GM23338 (cell line): ENCODE measurements at regions not wholly inside any gene's neighbourhood (a gene's known extent, or its start where the extent isn't known, plus 50 kb on each side); places are given as distances from the start of the nearest gene placed in this dataset.
"Not testable (repeated sequence)": the region's sequence is repeated elsewhere in the genome, so short reads cannot be mapped to it uniquely, and the experiment has no call there.

Experiments
- ATAC-seq: fragments of 200-7000 bp; cut with Tn5 transposase; 3 replicates; pipeline ENCODE4 v1.9.1; 2020
- DNase-seq: peaks from one replicate; pipeline ENCODE4 v3.0.0-alpha.2; 2015; ENCODE audit warnings: low spot score
- H2AFZ ChIP-seq: fragments of 200-600 bp; sonication (generic); 2 replicates; pipeline ENCODE4 v1.8.0; 2016; ENCODE audit warnings: antibody characterized with exemption, mild to moderate bottlenecking, moderate library complexity
- H3F3A ChIP-seq: fragments of 200-600 bp; sonication (generic); replicated peaks from 2 replicates; pipeline ENCODE4 v1.8.0; 2017; ENCODE audit warnings: antibody characterized with exemption, mixed run types, low read depth
- H3K27ac ChIP-seq: fragments of 200-600 bp; sonication (generic); 2 replicates; pipeline ENCODE4 v1.6.1; 2016; ENCODE audit warnings: low read depth
- H3K27me3 ChIP-seq: fragments of 200-600 bp; sonication (generic); 2 replicates; pipeline ENCODE4 v1.8.0; 2016; ENCODE audit warnings: mild to moderate bottlenecking, mixed run types, moderate library complexity; ENCODE audit not compliant: insufficient read depth
- H3K36me3 ChIP-seq: fragments of 200-600 bp; sonication (generic); 2 replicates; pipeline ENCODE4 v1.8.0; 2016; ENCODE audit warnings: mild to moderate bottlenecking; ENCODE audit not compliant: insufficient read depth
- H3K4me1 ChIP-seq: fragments of 200-600 bp; sonication (generic); 2 replicates; pipeline ENCODE4 v1.8.0; 2016; ENCODE audit warnings: mild to moderate bottlenecking, moderate library complexity; ENCODE audit not compliant: insufficient read depth
- H3K4me2 ChIP-seq: fragments of 200-600 bp; sonication (generic); 2 replicates; pipeline ENCODE4 v1.7.1; 2017; ENCODE audit warnings: mixed run types
- H3K4me3 ChIP-seq: fragments of 200-600 bp; sonication (generic); 2 replicates; pipeline ENCODE4 v1.6.1; 2016; ENCODE audit warnings: mixed run types
- H3K79me2 ChIP-seq: fragments of 200-600 bp; sonication (generic); replicated peaks from 2 replicates; pipeline ENCODE4 v1.8.0; 2017; ENCODE audit warnings: mild to moderate bottlenecking; ENCODE audit not compliant: insufficient read depth
- H3K9me2 ChIP-seq: fragments of 200-600 bp; sonication (generic); 2 replicates; pipeline ENCODE4 v1.8.0; 2017; ENCODE audit not compliant: insufficient read depth
- H4K20me1 ChIP-seq: fragments of 200-600 bp; sonication (generic); replicated peaks from 2 replicates; pipeline ENCODE4 v1.8.0; 2017; ENCODE audit warnings: mild to moderate bottlenecking; ENCODE audit not compliant: insufficient read depth
- H3K27ac Mint-ChIP-seq: 2 replicates; pipeline ENCODE4 v1.8.0; 2020; ENCODE audit warnings: inconsistent platforms, mild to moderate bottlenecking, moderate library complexity, mixed read lengths
- H3K27me3 Mint-ChIP-seq: 3 replicates; pipeline ENCODE4 v1.8.0; 2022; ENCODE audit warnings: low read depth, mild to moderate bottlenecking, moderate library complexity, mixed read lengths, inconsistent platforms; ENCODE audit not compliant: insufficient read depth, poor library complexity
- H3K36me3 Mint-ChIP-seq: 3 replicates; pipeline ENCODE4 v1.8.0; 2021; ENCODE audit warnings: low read depth, mild to moderate bottlenecking, inconsistent platforms, moderate library complexity, mixed read lengths
- H3K4me1 Mint-ChIP-seq: 3 replicates; pipeline ENCODE4 v1.8.0; 2020; ENCODE audit warnings: mild to moderate bottlenecking, inconsistent platforms, mixed read lengths
- H3K4me3 Mint-ChIP-seq: 3 replicates; pipeline ENCODE4 v1.8.0; 2021; ENCODE audit warnings: moderate library complexity, mild to moderate bottlenecking, inconsistent platforms, mixed read lengths
- H3K9me3 Mint-ChIP-seq: 3 replicates; pipeline ENCODE4 v1.8.0; 2020; ENCODE audit warnings: moderate library complexity, mild to moderate bottlenecking, inconsistent platforms, mixed read lengths
- CTCF ChIP-seq, 2 experiments: fragments of 200-600 bp in 1 of 2; sonication (generic) in 1 of 2; conservative IDR thresholded peaks; 2 replicates each; pipeline versions ENCODE4 v1.5.1 to v1.6.1; 2016 to 2017; ENCODE audit warnings: antibody characterized with exemption in 2 of 2, low read depth in 2 of 2, mild to moderate bottlenecking in 2 of 2, moderate library complexity in 1 of 2
- TF ChIP-seq, protein P1 (sequence below): IDR thresholded peaks from one replicate; pipeline ENCODE4 v1.6.1; 2018; ENCODE audit warnings: antibody characterized with exemption; ENCODE audit not compliant: unreplicated experiment

GRCh38 chr2:113374857-113375256 is 62.6 kb upstream of the ZNG1B start:
- not testable (repeated sequence) for H3K36me3 ChIP-seq, H3F3A ChIP-seq, H3K4me1 Mint-ChIP-seq, H3K36me3 Mint-ChIP-seq, H2AFZ ChIP-seq, H3K27me3 Mint-ChIP-seq, H3K27ac Mint-ChIP-seq, H3K9me2 ChIP-seq, DNase-seq, H3K27me3 ChIP-seq, H3K79me2 ChIP-seq, H3K27ac ChIP-seq, H3K4me2 ChIP-seq, ATAC-seq, H3K4me1 ChIP-seq, H3K4me3 ChIP-seq, H3K4me3 Mint-ChIP-seq, H3K9me3 Mint-ChIP-seq, H4K20me1 ChIP-seq

- not testable (repeated sequence) for H3K27ac ChIP-seq, H3F3A ChIP-seq, H3K4me3 ChIP-seq, H3K4me1 ChIP-seq, H3K27me3 Mint-ChIP-seq, H3K27ac Mint-ChIP-seq, H3K27me3 ChIP-seq, H4K20me1 ChIP-seq, H3K36me3 ChIP-seq, H2AFZ ChIP-seq, H3K36me3 Mint-ChIP-seq, DNase-seq, H3K9me3 Mint-ChIP-seq, ATAC-seq, H3K4me3 Mint-ChIP-seq, H3K4me2 ChIP-seq, H3K79me2 ChIP-seq, H3K9me2 ChIP-seq, H3K4me1 Mint-ChIP-seq
Measured at GRCh38 chr2:113372258-113372834, 65.1 kb upstream of the ZNG1B start.

GRCh38 chr2:113370478-113371091 is 66.9 kb upstream of the ZNG1B start:
- DNase-seq = peak; percentile 83

More at GRCh38 chr2:113370478-113371091, 66.9 kb upstream of the ZNG1B start:
- Histone ChIP-seq H4K20me1 (no peaks in the 10 kb centered on the region), H3K4me2 (no peak overlapping the region), H3K27me3 (no peaks in the 10 kb centered on the region), H2AFZ (no peak overlapping the region), H3K79me2 (no peaks in the 10 kb centered on the region), H3K9me2 (no peaks in the 10 kb centered on the region), H3F3A (no peaks in the 10 kb centered on the region), H3K27ac (no peak overlapping the region), H3K4me3 (no peak overlapping the region), H3K4me1 (no peaks in the 10 kb centered on the region), H3K36me3 (no peaks in the 10 kb centered on the region)
- peak; percentile 99 for ATAC-seq
- TF ChIP-seq CTCF (conservative IDR thresholded peaks at IDR 0.05; ENCODE audit: low read depth in 2 of 2) = peak; percentile 76 to 88
- TF ChIP-seq, protein P1, sequence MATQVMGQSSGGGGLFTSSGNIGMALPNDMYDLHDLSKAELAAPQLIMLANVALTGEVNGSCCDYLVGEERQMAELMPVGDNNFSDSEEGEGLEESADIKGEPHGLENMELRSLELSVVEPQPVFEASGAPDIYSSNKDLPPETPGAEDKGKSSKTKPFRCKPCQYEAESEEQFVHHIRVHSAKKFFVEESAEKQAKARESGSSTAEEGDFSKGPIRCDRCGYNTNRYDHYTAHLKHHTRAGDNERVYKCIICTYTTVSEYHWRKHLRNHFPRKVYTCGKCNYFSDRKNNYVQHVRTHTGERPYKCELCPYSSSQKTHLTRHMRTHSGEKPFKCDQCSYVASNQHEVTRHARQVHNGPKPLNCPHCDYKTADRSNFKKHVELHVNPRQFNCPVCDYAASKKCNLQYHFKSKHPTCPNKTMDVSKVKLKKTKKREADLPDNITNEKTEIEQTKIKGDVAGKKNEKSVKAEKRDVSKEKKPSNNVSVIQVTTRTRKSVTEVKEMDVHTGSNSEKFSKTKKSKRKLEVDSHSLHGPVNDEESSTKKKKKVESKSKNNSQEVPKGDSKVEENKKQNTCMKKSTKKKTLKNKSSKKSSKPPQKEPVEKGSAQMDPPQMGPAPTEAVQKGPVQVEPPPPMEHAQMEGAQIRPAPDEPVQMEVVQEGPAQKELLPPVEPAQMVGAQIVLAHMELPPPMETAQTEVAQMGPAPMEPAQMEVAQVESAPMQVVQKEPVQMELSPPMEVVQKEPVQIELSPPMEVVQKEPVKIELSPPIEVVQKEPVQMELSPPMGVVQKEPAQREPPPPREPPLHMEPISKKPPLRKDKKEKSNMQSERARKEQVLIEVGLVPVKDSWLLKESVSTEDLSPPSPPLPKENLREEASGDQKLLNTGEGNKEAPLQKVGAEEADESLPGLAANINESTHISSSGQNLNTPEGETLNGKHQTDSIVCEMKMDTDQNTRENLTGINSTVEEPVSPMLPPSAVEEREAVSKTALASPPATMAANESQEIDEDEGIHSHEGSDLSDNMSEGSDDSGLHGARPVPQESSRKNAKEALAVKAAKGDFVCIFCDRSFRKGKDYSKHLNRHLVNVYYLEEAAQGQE = no peak
- H3K4me1 Mint-ChIP-seq = peaks cover 7% of the 10 kb centered on the region; the same call in 2 of the 3 replicates
- peaks cover 3% of the 10 kb centered on the region; the same call in 1 of the 3 replicates for H3K36me3 Mint-ChIP-seq
- no peak overlapping the region; the same call in 1 of the 2 replicates for H3K27ac Mint-ChIP-seq
- no peak overlapping the region for H3K4me3 Mint-ChIP-seq
- H3K27me3 Mint-ChIP-seq = peaks cover 12% of the 10 kb centered on the region
- H3K9me3 Mint-ChIP-seq = no peaks in the 10 kb centered on the region; the same call in 2 of the 3 replicates
